Tibial nerve (tissue), 4 donors: ENCODE measurements at regions not wholly inside any gene's neighbourhood (a gene's known extent, or its start where the extent isn't known, plus 50 kb on each side); places are given as distances from the start of the nearest gene placed in this dataset.

ENCODE experiments used
- CTCF ChIP-seq, 5 experiments: fragments of 200-600 bp in 3 of 5; fragments of 450-650 bp in 2 of 5; sonication (generic) in 3 of 5; IDR thresholded peaks; one replicate each; pipeline ENCODE4 v1.5.1; 2016 to 2019; ENCODE audit warnings: antibody characterized with exemption in 5 of 5, mild to moderate bottlenecking in 3 of 5, moderate library complexity in 2 of 5
- EP300 ChIP-seq, 2 donors: sonication (generic); formaldehyde crosslinking; IDR thresholded peaks; one replicate each; pipeline ENCODE4 v1.6.1; 2017; ENCODE audit warnings: antibody characterized with exemption in 2 of 2, mild to moderate bottlenecking in 1 of 2
- POLR2A ChIP-seq, 2 donors: fragments of 450-650 bp; IDR thresholded peaks; one replicate each; pipeline ENCODE4 v1.6.1; 2017; ENCODE audit warnings: antibody characterized with exemption in 2 of 2, mild to moderate bottlenecking in 2 of 2, moderate library complexity in 2 of 2

DNA sequence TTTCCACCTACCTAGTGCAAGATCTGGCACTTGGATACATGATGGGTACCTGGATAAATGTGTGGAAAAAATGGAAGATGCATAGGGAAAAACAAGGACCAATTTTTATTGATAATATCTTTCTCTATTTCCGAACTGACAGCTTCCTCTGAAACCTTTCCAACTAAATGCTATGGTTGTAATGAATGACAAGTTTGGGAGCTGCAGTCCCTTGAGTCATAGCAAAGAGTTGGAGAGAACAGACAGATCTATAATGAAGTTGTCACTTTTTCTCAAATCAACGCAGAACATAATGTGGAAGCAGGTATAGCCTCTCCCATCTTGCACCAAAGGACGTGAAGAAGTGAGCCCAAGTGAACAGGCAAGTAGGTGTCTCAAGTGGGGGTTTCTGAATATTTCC, 296.5 kb upstream of the KAZN start:
- TF ChIP-seq CTCF (IDR thresholded peaks at IDR 0.05) (no peak), POLR2A (IDR thresholded peaks at IDR 0.05) (no peak), EP300 (IDR thresholded peaks at IDR 0.05) (no peak)
